ENCODE measurements at regions not wholly inside any gene's neighbourhood (a gene's known extent, or its start where the extent isn't known, plus 50 kb on each side); places are given as distances from the start of the nearest gene placed in this dataset.

DNA sequence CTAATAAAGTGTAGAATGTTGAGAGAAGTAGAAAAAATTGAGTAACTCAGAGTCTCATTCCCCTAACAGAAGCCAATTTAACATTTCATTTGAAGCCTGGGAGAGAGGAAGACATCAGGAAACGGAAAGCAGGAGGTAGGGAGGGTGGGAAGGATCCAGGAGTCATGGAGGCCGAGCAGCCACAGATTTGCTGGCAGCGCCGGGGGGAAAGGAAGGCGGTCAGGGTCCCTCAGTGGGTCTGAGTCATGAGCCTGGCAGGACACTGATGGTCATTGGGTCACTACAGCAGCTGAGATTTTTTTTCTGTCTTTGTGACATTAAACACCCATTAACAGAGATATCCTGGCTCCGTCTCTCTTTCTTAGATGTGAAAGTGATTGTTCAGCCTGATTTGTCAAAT, 248.1 kb downstream of the EFNB2 start:
- TF ChIP-seq, protein P1, sequence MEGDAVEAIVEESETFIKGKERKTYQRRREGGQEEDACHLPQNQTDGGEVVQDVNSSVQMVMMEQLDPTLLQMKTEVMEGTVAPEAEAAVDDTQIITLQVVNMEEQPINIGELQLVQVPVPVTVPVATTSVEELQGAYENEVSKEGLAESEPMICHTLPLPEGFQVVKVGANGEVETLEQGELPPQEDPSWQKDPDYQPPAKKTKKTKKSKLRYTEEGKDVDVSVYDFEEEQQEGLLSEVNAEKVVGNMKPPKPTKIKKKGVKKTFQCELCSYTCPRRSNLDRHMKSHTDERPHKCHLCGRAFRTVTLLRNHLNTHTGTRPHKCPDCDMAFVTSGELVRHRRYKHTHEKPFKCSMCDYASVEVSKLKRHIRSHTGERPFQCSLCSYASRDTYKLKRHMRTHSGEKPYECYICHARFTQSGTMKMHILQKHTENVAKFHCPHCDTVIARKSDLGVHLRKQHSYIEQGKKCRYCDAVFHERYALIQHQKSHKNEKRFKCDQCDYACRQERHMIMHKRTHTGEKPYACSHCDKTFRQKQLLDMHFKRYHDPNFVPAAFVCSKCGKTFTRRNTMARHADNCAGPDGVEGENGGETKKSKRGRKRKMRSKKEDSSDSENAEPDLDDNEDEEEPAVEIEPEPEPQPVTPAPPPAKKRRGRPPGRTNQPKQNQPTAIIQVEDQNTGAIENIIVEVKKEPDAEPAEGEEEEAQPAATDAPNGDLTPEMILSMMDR (IDR thresholded peaks at IDR 0.05; ENCODE audit: low read depth, low read length), result no peak
- TF ChIP-seq POLR2A (IDR thresholded peaks at IDR 0.05; ENCODE audit: extremely low read depth, insufficient read length), result no peak
- no peak for TF ChIP-seq MYC (IDR thresholded peaks at IDR 0.05; ENCODE audit: low read depth, low read length)

Data from NB4 (cell line).